CD14-positive monocyte (primary cell): ENCODE measurements at regions not wholly inside any gene's neighbourhood (a gene's known extent, or its start where the extent isn't known, plus 50 kb on each side); places are given as distances from the start of the nearest gene placed in this dataset.

Experiments
- DNase-seq, 3 donors: peaks; one replicate each; pipeline ENCODE4 v3.0.0-alpha.2; 2011 to 2022
- H2AFZ ChIP-seq: 2 replicates; pipeline ENCODE4 v1.6.0; 2012; ENCODE audit warnings: mild to moderate bottlenecking, low read depth, low read length, inconsistent platforms; ENCODE audit not compliant: insufficient read depth, poor library complexity, severe bottlenecking
- H3K27ac ChIP-seq, 2 donors: 1 replicate in 1 of 2; 2 replicates in 1 of 2; pipeline ENCODE4 v1.5.1; 2012 to 2013; ENCODE audit warnings: low read length in 2 of 2, control low read depth in 1 of 2, inconsistent platforms in 1 of 2, low read depth in 1 of 2, mild to moderate bottlenecking in 1 of 2
- H3K27me3 ChIP-seq, 2 donors: one replicate each; pipeline versions ENCODE4 v1.6.0 to v1.6.1; 2011 to 2013; ENCODE audit warnings: low read length in 2 of 2; ENCODE audit not compliant: control insufficient read depth in 2 of 2, insufficient read depth in 2 of 2
- H3K36me3 ChIP-seq, 2 donors: replicated peaks in 1 of 2; 1 replicate in 1 of 2; 2 replicates in 1 of 2; pipeline versions ENCODE4 v1.5.1 to v1.6.1; 2012 to 2013; ENCODE audit warnings: low read length in 2 of 2, control low read depth in 1 of 2, inconsistent platforms in 1 of 2, mild to moderate bottlenecking in 1 of 2; ENCODE audit not compliant: insufficient read depth in 2 of 2, control insufficient read depth in 1 of 2
- H3K4me1 ChIP-seq, 2 donors: 1 replicate in 1 of 2; 2 replicates in 1 of 2; pipeline versions ENCODE4 v1.5.1 to v1.6.1; 2012 to 2013; ENCODE audit warnings: low read length in 2 of 2, control low read depth in 1 of 2, inconsistent platforms in 1 of 2, mild to moderate bottlenecking in 1 of 2, moderate library complexity in 1 of 2; ENCODE audit not compliant: insufficient read depth in 2 of 2, control insufficient read depth in 1 of 2
- H3K4me2 ChIP-seq: replicated peaks from 2 replicates; pipeline ENCODE3; 2012; ENCODE audit warnings: low read length, moderate library complexity, mild to moderate bottlenecking; ENCODE audit not compliant: poor library complexity, severe bottlenecking; ENCODE audit errors: extremely low read depth
- H3K4me3 ChIP-seq, 3 experiments: fragments of 200-600 bp in 1 of 3; sonication (generic) in 1 of 3; replicated peaks in 1 of 3; 1 replicate in 2 of 3; 2 replicates in 1 of 3; pipeline ENCODE4 v1.5.1; 2011 to 2013; ENCODE audit warnings: low read length in 3 of 3, mild to moderate bottlenecking in 3 of 3, control low read depth in 2 of 3, low read depth in 2 of 3, inconsistent platforms in 1 of 3, moderate library complexity in 1 of 3
- H3K79me2 ChIP-seq: 2 replicates; pipeline ENCODE4 v1.6.0; 2012; ENCODE audit warnings: mild to moderate bottlenecking, control low read depth, inconsistent platforms, low read length, moderate library complexity; ENCODE audit not compliant: insufficient read depth
- H3K9ac ChIP-seq: 2 replicates; pipeline ENCODE4 v1.6.0; 2017; ENCODE audit warnings: low read length, mild to moderate bottlenecking; ENCODE audit not compliant: insufficient read depth, poor library complexity, severe bottlenecking
- H3K9me3 ChIP-seq, 2 donors: replicated peaks in 1 of 2; 1 replicate in 1 of 2; 2 replicates in 1 of 2; pipeline versions ENCODE4 v1.5.1 to v1.6.1; 2012 to 2013; ENCODE audit warnings: low read length in 2 of 2, control low read depth in 1 of 2; ENCODE audit not compliant: control insufficient read depth in 1 of 2, insufficient read depth in 1 of 2
- H4K20me1 ChIP-seq: 2 replicates; pipeline ENCODE4 v1.6.0; 2012; ENCODE audit warnings: mild to moderate bottlenecking, low read length, control low read depth, moderate library complexity; ENCODE audit not compliant: insufficient read depth
- H3K27ac Mint-ChIP-seq, 7 donors: one replicate each; pipeline ENCODE4 v1.8.0; 2020; ENCODE audit warnings: mild to moderate bottlenecking in 7 of 7, mixed read lengths in 7 of 7, moderate library complexity in 6 of 7, inconsistent platforms in 2 of 7
- H3K27me3 Mint-ChIP-seq, 3 donors: one replicate each; pipeline ENCODE4 v1.8.0; 2021 to 2022; ENCODE audit warnings: low read depth in 3 of 3, mild to moderate bottlenecking in 3 of 3, mixed read lengths in 3 of 3, moderate library complexity in 3 of 3, inconsistent platforms in 1 of 3
- H3K36me3 Mint-ChIP-seq, 2 donors: one replicate each; pipeline ENCODE4 v1.8.0; 2020; ENCODE audit warnings: mixed read lengths in 2 of 2, inconsistent platforms in 1 of 2, mild to moderate bottlenecking in 1 of 2
- H3K4me1 Mint-ChIP-seq: one replicate; pipeline ENCODE4 v1.8.0; 2020; ENCODE audit warnings: mild to moderate bottlenecking, mixed read lengths
- H3K4me3 Mint-ChIP-seq, 2 donors: one replicate each; pipeline ENCODE4 v1.8.0; 2020; ENCODE audit warnings: mild to moderate bottlenecking in 2 of 2, mixed read lengths in 2 of 2, moderate library complexity in 1 of 2
- H3K9me3 Mint-ChIP-seq, 7 donors: one replicate each; pipeline ENCODE4 v1.8.0; 2020 to 2022; ENCODE audit warnings: mixed read lengths in 7 of 7, mild to moderate bottlenecking in 6 of 7, moderate library complexity in 6 of 7, inconsistent platforms in 2 of 7
- CTCF ChIP-seq: fragments of 200-600 bp; IDR thresholded peaks from one replicate; pipeline ENCODE4 v1.8.0; 2022; ENCODE audit warnings: antibody characterized with exemption, mild to moderate bottlenecking
- WGBS: methylation state at CpG from one replicate; pipeline ENCODE4 v1.1.5; 2013; ENCODE audit warnings: missing lambda C conversion rate; ENCODE audit not compliant: insufficient coverage; 5-methylcytosine and 5-hydroxymethylcytosine counted together
- intact Hi-C, 2 donors: fragments of 100-400 bp; cut with micrococcal nuclease; formaldehyde crosslinking; loops; one replicate each; pipeline versions ENCODE4 v1.15.0 to v1.15.1; 2023

DNA sequence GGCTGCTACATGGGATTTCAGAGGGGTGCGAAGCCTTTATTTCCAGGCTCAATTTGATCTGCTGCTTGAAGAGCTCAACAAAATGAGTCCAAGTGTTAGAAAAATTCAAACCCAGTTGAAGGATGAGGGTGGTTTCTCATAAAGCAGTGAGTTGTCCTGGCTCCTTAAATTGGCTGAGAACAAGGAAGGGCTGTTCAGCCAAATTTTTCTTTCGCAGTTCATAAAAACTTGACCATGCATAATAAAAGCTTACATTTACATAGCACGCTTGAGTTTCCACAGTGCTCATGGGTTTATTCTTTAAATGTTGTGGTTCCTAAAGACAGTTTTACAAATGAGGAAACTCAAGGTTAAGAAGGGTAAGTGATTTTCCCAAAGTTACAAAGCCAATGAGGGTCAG, 174.4 kb upstream of the FOXA2 start:
- Mint-ChIP-seq H3K4me1 (no peaks in the 10 kb centered on the region), H3K36me3 (no peaks in the 10 kb centered on the region), H3K27ac (no peak overlapping the region), H3K9me3 (peaks cover 0 to 1% (median 0%) of the 10 kb centered on the region in 7 donors), H3K27me3 (peaks cover 0 to 2% (median 0%) of the 10 kb centered on the region in 3 donors), H3K4me3 (no peak overlapping the region)
- Histone ChIP-seq H4K20me1 (no peaks in the 10 kb centered on the region), H3K79me2 (no peaks in the 10 kb centered on the region), H3K9ac (no peak overlapping the region), H3K4me2 (no peak overlapping the region), H3K9me3 (no peaks in the 10 kb centered on the region), H3K4me3 (no peak overlapping the region), H3K36me3 (no peaks in the 10 kb centered on the region), H3K27me3 (no peaks in the 10 kb centered on the region), H3K4me1 (no peaks in the 10 kb centered on the region), H2AFZ (no peak overlapping the region), H3K27ac (no peak overlapping the region)
- DNase-seq: no peak
- 91% methylated on average over 1 of the region's 3 CpGs for WGBS
- TF ChIP-seq CTCF: no peak
- intact Hi-C loops: no loop called here

- H2AFZ ChIP-seq: no peak overlapping the region
Observed at GRCh38 chr20:22762576-22763256, 178.3 kb upstream of the FOXA2 start.

More at GRCh38 chr20:22762576-22763256, 178.3 kb upstream of the FOXA2 start:
- Mint-ChIP-seq H3K4me3 (no peak overlapping the region), H3K36me3 (no peaks in the 10 kb centered on the region), H3K27me3 (peaks cover 0 to 4% (median 3%) of the 10 kb centered on the region in 3 donors), H3K4me1 (no peaks in the 10 kb centered on the region), H3K27ac (peak overlapping the region in 1 of 7 donors; percentile 27), H3K9me3 (peaks cover 0 to 1% (median 0%) of the 10 kb centered on the region in 7 donors)
- intact Hi-C loops: no loop called here
- Histone ChIP-seq H3K27me3 (no peaks in the 10 kb centered on the region), H3K4me1 (no peaks in the 10 kb centered on the region), H3K36me3 (no peaks in the 10 kb centered on the region), H3K9ac (no peak overlapping the region), H4K20me1 (no peaks in the 10 kb centered on the region), H3K4me2 (no peak overlapping the region), H3K4me3 (no peak overlapping the region), H3K79me2 (no peaks in the 10 kb centered on the region), H3K9me3 (no peaks in the 10 kb centered on the region), H3K27ac (no peak overlapping the region)
- WGBS: 100% methylated on average over 4 of the region's 6 CpGs
- no peak for DNase-seq
- no peak for TF ChIP-seq CTCF
